ENCODE measurements at regions not wholly inside any gene's neighbourhood (a gene's known extent, or its start where the extent isn't known, plus 50 kb on each side); places are given as distances from the start of the nearest gene placed in this dataset.

- TF ChIP-seq ZBTB46 (CRISPR knock-in tag; IDR thresholded peaks at IDR 0.05; ENCODE audit: borderline replicate concordance): no peak
- no peak for TF ChIP-seq ZZZ3 (CRISPR knock-in tag; IDR thresholded peaks at IDR 0.05; ENCODE audit: borderline replicate concordance)
- no peak for TF ChIP-seq SOX13 (IDR thresholded peaks at IDR 0.05)
- no peak for TF ChIP-seq SOX13 (CRISPR knock-in tag; conservative IDR thresholded peaks at IDR 0.05 in 1 of 2, IDR thresholded peaks at IDR 0.05 in 1 of 2)
Observed at GRCh38 chr2:226274143-226274542, 525.5 kb downstream of the IRS1 start (continued).

GRCh38 chr2:226273440-226273839, 526.2 kb downstream of the IRS1 start:
- no peaks in the 10 kb centered on the region for H3K9me3 ChIP-seq (ENCODE audit: low read length)
- no TSS peak for BruUV-seq (replicated peaks)
- no peak overlapping the region for H3K4me3 ChIP-seq (replicated peaks in 1 of 3; ENCODE audit: insufficient read depth in 1 of 3, low read depth in 2 of 3, low read length in 3 of 3)
- H3K9ac ChIP-seq (ENCODE audit: insufficient read depth, low read depth, low read length): no peak overlapping the region
- no peak overlapping the region for H3K4me2 ChIP-seq (ENCODE audit: low read depth, low read length)
- H3K4me1 ChIP-seq (ENCODE audit: insufficient read depth, low read length): no peaks in the 10 kb centered on the region
- DNase-seq (ENCODE audit: low spot score) (no peak), ATAC-seq (no peak), FAIRE-seq (no peak)
- H3K79me2 ChIP-seq (ENCODE audit: insufficient read depth, low read length): no peaks in the 10 kb centered on the region
- H3K36me3 ChIP-seq (replicated peaks in 1 of 2; ENCODE audit: control insufficient read depth in 1 of 2, insufficient read depth in 2 of 2, low read length in 2 of 2): no peaks in the 10 kb centered on the region
- in situ Hi-C loops (cut with HindIII; ENCODE audit: extremely low pct_ligation_motif_present, low pct_unique_long_range_greater_than_20kb): no loop called here
- CTCF ChIA-PET (ENCODE audit: low intra/inter-chr PET ratio, low total read pairs): no interaction called here
- no peaks in the 10 kb centered on the region; a peak in 2 of 5 replicates for H3K27me3 ChIP-seq (ENCODE audit: control insufficient read depth in 1 of 2, insufficient read depth in 2 of 2, low read length in 2 of 2)
- POLR2A ChIA-PET: interaction anchor here (1.6 kb wide), 1 partner anchor 527 kb away, joined by 3 read pairs; the partner anchor contains the start of gene IRS1
- intact Hi-C loops (cut with micrococcal nuclease; ENCODE audit: unreplicated experiment): no loop called here
- no peak overlapping the region for H2AFZ ChIP-seq (ENCODE audit: low read length)
- H4K20me1 ChIP-seq (ENCODE audit: insufficient read depth, low read length): no peaks in the 10 kb centered on the region
- no peak overlapping the region for H3K27ac ChIP-seq (ENCODE audit: extremely low read length, insufficient read depth, low read length)
- no peak for TF ChIP-seq HIVEP1 (CRISPR knock-in tag; IDR thresholded peaks at IDR 0.05)
- no peak for TF ChIP-seq ZNF674 (CRISPR knock-in tag; IDR thresholded peaks at IDR 0.05; ENCODE audit: low read depth)
- TF ChIP-seq HNRNPK (IDR thresholded peaks at IDR 0.05; ENCODE audit: low read depth, low read length, poor library complexity, severe bottlenecking): no peak
- no peak for TF ChIP-seq ISX (CRISPR knock-in tag; conservative IDR thresholded peaks at IDR 0.05)
- no peak for TF ChIP-seq SMC3 (IDR thresholded peaks at IDR 0.05; ENCODE audit: low read length)
- TF ChIP-seq ZZZ3 (CRISPR knock-in tag; IDR thresholded peaks at IDR 0.05; ENCODE audit: borderline replicate concordance): no peak
- TF ChIP-seq IKZF5 (CRISPR knock-in tag; IDR thresholded peaks at IDR 0.05): no peak
- TF ChIP-seq PITX1 (CRISPR knock-in tag; IDR thresholded peaks at IDR 0.05): no peak
- TF ChIP-seq GPBP1L1 (CRISPR knock-in tag; IDR thresholded peaks at IDR 0.05): no peak
- TF ChIP-seq ZC3H4 (CRISPR knock-in tag; IDR thresholded peaks at IDR 0.05; ENCODE audit: borderline replicate concordance): no peak
- TF ChIP-seq ZNF430 (CRISPR knock-in tag; IDR thresholded peaks at IDR 0.05): no peak
- TF ChIP-seq NR2C2 (CRISPR knock-in tag; IDR thresholded peaks at IDR 0.05; ENCODE audit: borderline replicate concordance): no peak
- TF ChIP-seq RFXANK (CRISPR knock-in tag; IDR thresholded peaks at IDR 0.05): no peak
- no peak for TF ChIP-seq ZUFSP (CRISPR knock-in tag; IDR thresholded peaks at IDR 0.05; ENCODE audit: borderline replicate concordance)
- no peak for TF ChIP-seq ASH2L (IDR thresholded peaks at IDR 0.05; ENCODE audit: insufficient read length, low read depth, low read length)
